Liver (tissue), 3 donors: ENCODE measurements at regions not wholly inside any gene's neighbourhood (a gene's known extent, or its start where the extent isn't known, plus 50 kb on each side); places are given as distances from the start of the nearest gene placed in this dataset.

Experiments
- ATF3 ChIP-seq: IDR thresholded peaks from 2 replicates; pipeline ENCODE4 v1.6.1; 2016; ENCODE audit warnings: antibody characterized with exemption
- CTCF ChIP-seq: fragments of 150-350 bp; IDR thresholded peaks from 2 replicates; pipeline ENCODE4 v1.5.1; 2017; ENCODE audit warnings: improper control_type of control experiment, low read depth, low read length; ENCODE audit not compliant: missing input control
- EGR1 ChIP-seq, 2 donors: IDR thresholded peaks; 2 replicates each; pipeline ENCODE4 v1.6.1; 2016 to 2018; ENCODE audit warnings: antibody characterized with exemption in 2 of 2, low read depth in 2 of 2
- FOXA2 ChIP-seq: IDR thresholded peaks from 2 replicates; pipeline ENCODE4 v1.6.1; 2016; ENCODE audit warnings: antibody characterized with exemption
- GABPA ChIP-seq, 2 donors: IDR thresholded peaks in 1 of 2; conservative IDR thresholded peaks in 1 of 2; 2 replicates each; pipeline ENCODE4 v1.6.1; 2016; ENCODE audit warnings: antibody characterized with exemption in 2 of 2, mild to moderate bottlenecking in 1 of 2, moderate library complexity in 1 of 2
- HNF4A ChIP-seq, 2 donors: conservative IDR thresholded peaks; 2 replicates each; pipeline ENCODE4 v1.6.1; 2016; ENCODE audit warnings: antibody characterized with exemption in 2 of 2, mild to moderate bottlenecking in 2 of 2
- JUND ChIP-seq, 2 donors: IDR thresholded peaks; 2 replicates each; pipeline ENCODE4 v1.6.1; 2016; ENCODE audit warnings: antibody characterized with exemption in 2 of 2
- MAX ChIP-seq: IDR thresholded peaks from 2 replicates; pipeline ENCODE4 v1.6.1; 2016; ENCODE audit warnings: antibody characterized with exemption
- RAD21 ChIP-seq, 2 donors: IDR thresholded peaks; 2 replicates each; pipeline ENCODE4 v1.6.1; 2016; ENCODE audit warnings: antibody characterized with exemption in 2 of 2, mild to moderate bottlenecking in 2 of 2
- REST ChIP-seq: IDR thresholded peaks from 2 replicates; pipeline ENCODE4 v1.6.1; 2016; ENCODE audit warnings: antibody characterized with exemption, mild to moderate bottlenecking
- RXRA ChIP-seq, 2 donors: IDR thresholded peaks; 2 replicates each; pipeline ENCODE4 v1.6.1; 2017 to 2018; ENCODE audit warnings: antibody characterized with exemption in 2 of 2, mild to moderate bottlenecking in 1 of 2
- SP1 ChIP-seq: IDR thresholded peaks from 2 replicates; pipeline ENCODE4 v1.6.1; 2018; ENCODE audit warnings: antibody characterized with exemption, mild to moderate bottlenecking
- TAF1 ChIP-seq: conservative IDR thresholded peaks from 2 replicates; pipeline ENCODE4 v1.6.1; 2016; ENCODE audit warnings: antibody characterized with exemption, mild to moderate bottlenecking
- YY1 ChIP-seq: IDR thresholded peaks from 2 replicates; pipeline ENCODE4 v1.6.1; 2016; ENCODE audit warnings: antibody characterized with exemption, mild to moderate bottlenecking
- donor health status: healthy.
- donor health status: healthy.

- TF ChIP-seq MAX (no peak), CTCF (no peak), TAF1 (no peak), JUND (IDR thresholded peaks at IDR 0.05) (no peak), ATF3 (no peak), GABPA (IDR thresholded peaks at IDR 0.05 in 1 of 2, conservative IDR thresholded peaks at IDR 0.05 in 1 of 2) (no peak), RAD21 (IDR thresholded peaks at IDR 0.05) (no peak), SP1 (no peak), REST (no peak), FOXA2 (no peak), YY1 (no peak), HNF4A (conservative IDR thresholded peaks at IDR 0.05) (no peak), EGR1 (IDR thresholded peaks at IDR 0.05; ENCODE audit: low read depth in 2 of 2) (no peak), RXRA (IDR thresholded peaks at IDR 0.05) (no peak)
These were observed 464.9 kb upstream of the RBMS3 start for GRCh38 chr3:28816017-28816416.
